H9 (cell line): ENCODE measurements at regions not wholly inside any gene's neighbourhood (a gene's known extent, or its start where the extent isn't known, plus 50 kb on each side); places are given as distances from the start of the nearest gene placed in this dataset.

Source experiments
- DNase-seq: peaks from one replicate; pipeline ENCODE4 v3.0.0-alpha.2; 2017
- H2AFZ ChIP-seq: one replicate; pipeline ENCODE4 v1.6.1; 2013; ENCODE audit warnings: mild to moderate bottlenecking, low read length, control low read depth, moderate library complexity
- H2AK5ac ChIP-seq: 2 replicates; pipeline ENCODE4 v1.6.1; 2013; ENCODE audit warnings: low read length, control low read depth, mixed read lengths; ENCODE audit not compliant: insufficient read length
- H2BK120ac ChIP-seq: one replicate; pipeline ENCODE4 v1.6.1; 2013; ENCODE audit warnings: low read depth, mild to moderate bottlenecking, low read length, control low read depth, inconsistent platforms; ENCODE audit not compliant: poor library complexity, severe bottlenecking
- H2BK12ac ChIP-seq: 2 replicates; pipeline ENCODE4 v1.6.1; 2013; ENCODE audit warnings: low read length, control low read depth, mixed read lengths, low read depth; ENCODE audit not compliant: insufficient read length
- H2BK15ac ChIP-seq: 2 replicates; pipeline ENCODE4 v1.6.1; 2013; ENCODE audit warnings: low read depth, low read length, control low read depth
- H2BK20ac ChIP-seq: one replicate; pipeline ENCODE4 v1.6.1; 2013; ENCODE audit warnings: low read depth, mild to moderate bottlenecking, low read length, control low read depth, inconsistent platforms; ENCODE audit not compliant: poor library complexity, severe bottlenecking
- H2BK5ac ChIP-seq: 2 replicates; pipeline ENCODE4 v1.6.1; 2013; ENCODE audit warnings: low read length, control low read depth, mixed read lengths; ENCODE audit not compliant: insufficient read length
- H3K14ac ChIP-seq: 2 replicates; pipeline ENCODE4 v1.6.1; 2013; ENCODE audit warnings: low read length, control low read depth; ENCODE audit not compliant: insufficient read depth
- H3K18ac ChIP-seq: 2 replicates; pipeline ENCODE4 v1.6.1; 2013; ENCODE audit warnings: low read depth, mild to moderate bottlenecking, mixed read lengths, low read length, control low read depth; ENCODE audit not compliant: insufficient read length
- H3K23ac ChIP-seq: 2 replicates; pipeline ENCODE4 v1.6.1; 2013; ENCODE audit warnings: low read length, control low read depth, mixed read lengths, low read depth; ENCODE audit not compliant: insufficient read length
- H3K23me2 ChIP-seq: 2 replicates; pipeline ENCODE4 v1.6.1; 2013; ENCODE audit warnings: low read depth, mild to moderate bottlenecking, mixed read lengths, low read length, control low read depth; ENCODE audit not compliant: insufficient read length, poor library complexity, severe bottlenecking
- H3K27ac ChIP-seq: 2 replicates; pipeline ENCODE4 v1.5.1; 2013; ENCODE audit warnings: low read length, control low read depth, mixed read lengths, low read depth; ENCODE audit not compliant: insufficient read length
- H3K27me3 ChIP-seq: 2 replicates; pipeline ENCODE4 v1.6.1; 2013; ENCODE audit warnings: low read length, control low read depth, inconsistent platforms; ENCODE audit not compliant: insufficient read depth
- H3K4ac ChIP-seq: 2 replicates; pipeline ENCODE4 v1.6.1; 2013; ENCODE audit warnings: low read depth, mild to moderate bottlenecking, control low read depth, inconsistent platforms, low read length, moderate library complexity
- H3K4me1 ChIP-seq: 2 replicates; pipeline ENCODE4 v1.6.1; 2013; ENCODE audit warnings: low read length, control low read depth, inconsistent platforms; ENCODE audit not compliant: insufficient read depth
- H3K4me2 ChIP-seq: 2 replicates; pipeline ENCODE4 v1.6.1; 2013; ENCODE audit warnings: low read length, control low read depth, mixed read lengths; ENCODE audit not compliant: insufficient read length, insufficient read depth
- H3K56ac ChIP-seq: 2 replicates; pipeline ENCODE4 v1.6.1; 2013; ENCODE audit warnings: low read depth, mild to moderate bottlenecking, mixed read lengths, low read length, control low read depth; ENCODE audit not compliant: insufficient read length
- H3K79me1 ChIP-seq: 2 replicates; pipeline ENCODE4 v1.6.1; 2013; ENCODE audit warnings: low read depth, mild to moderate bottlenecking, moderate library complexity, low read length, control low read depth, inconsistent platforms; ENCODE audit not compliant: insufficient read depth, poor library complexity, severe bottlenecking
- H3K79me2 ChIP-seq: 2 replicates; pipeline ENCODE4 v1.6.1; 2013; ENCODE audit warnings: low read length, control low read depth, inconsistent platforms; ENCODE audit not compliant: insufficient read depth
- H3K9ac ChIP-seq: 2 replicates; pipeline ENCODE4 v1.6.1; 2013; ENCODE audit warnings: low read length, control low read depth, mixed read lengths; ENCODE audit not compliant: insufficient read length; ENCODE audit errors: extremely low read depth
- H3K9me3 ChIP-seq: one replicate; pipeline ENCODE4 v1.6.1; 2013; ENCODE audit warnings: low read depth, low read length, inconsistent platforms; ENCODE audit not compliant: control insufficient read depth
- H3T11ph ChIP-seq: one replicate; pipeline ENCODE4 v1.6.1; 2013; ENCODE audit warnings: mild to moderate bottlenecking, low read length, control low read depth, inconsistent platforms
- H4K20me1 ChIP-seq: one replicate; pipeline ENCODE4 v1.6.1; 2013; ENCODE audit not compliant: control insufficient read depth, insufficient read length, insufficient read depth
- H4K5ac ChIP-seq: 2 replicates; pipeline ENCODE4 v1.6.1; 2013; ENCODE audit warnings: low read depth, mild to moderate bottlenecking, mixed read lengths, low read length, control low read depth; ENCODE audit not compliant: insufficient read length
- H4K8ac ChIP-seq: replicated peaks from 2 replicates; pipeline ENCODE4 v1.6.1; 2013; ENCODE audit warnings: low read length, control low read depth, mixed read lengths, low read depth; ENCODE audit not compliant: insufficient read length
- H4K91ac ChIP-seq: 2 replicates; pipeline ENCODE4 v1.6.1; 2013; ENCODE audit warnings: low read depth, mild to moderate bottlenecking, moderate library complexity, mixed read lengths, low read length, control low read depth; ENCODE audit not compliant: insufficient read length
- H3K27ac Mint-ChIP-seq, 3 experiments: 2 replicates in 2 of 3; 3 replicates in 1 of 3; pipeline ENCODE4 v1.8.0; 2020 to 2021; ENCODE audit warnings: mixed read lengths in 3 of 3, mild to moderate bottlenecking in 1 of 3, moderate library complexity in 1 of 3
- H3K27me3 Mint-ChIP-seq: 2 replicates; pipeline ENCODE4 v1.8.0; 2021; ENCODE audit warnings: low read depth, mild to moderate bottlenecking, moderate library complexity, mixed read lengths
- H3K36me3 Mint-ChIP-seq, 3 experiments: 2 replicates in 2 of 3; 3 replicates in 1 of 3; pipeline ENCODE4 v1.8.0; 2020 to 2021; ENCODE audit warnings: low read depth in 3 of 3, mixed read lengths in 3 of 3; ENCODE audit not compliant: insufficient read depth in 1 of 3
- H3K4me1 Mint-ChIP-seq, 2 experiments: 2 replicates each; pipeline ENCODE4 v1.8.0; 2020; ENCODE audit warnings: mixed read lengths in 2 of 2
- H3K4me3 Mint-ChIP-seq, 2 experiments: 2 replicates in 1 of 2; 3 replicates in 1 of 2; pipeline ENCODE4 v1.8.0; 2020 to 2021; ENCODE audit warnings: mild to moderate bottlenecking in 2 of 2, mixed read lengths in 2 of 2, moderate library complexity in 1 of 2
- H3K9me3 Mint-ChIP-seq, 2 experiments: 2 replicates in 1 of 2; 3 replicates in 1 of 2; pipeline ENCODE4 v1.8.0; 2020; ENCODE audit warnings: mild to moderate bottlenecking in 2 of 2, mixed read lengths in 2 of 2, moderate library complexity in 1 of 2
- CTCF ChIP-seq: fragments of 200-600 bp; sonication (generic); conservative IDR thresholded peaks from 3 replicates; pipeline ENCODE4 v1.8.0; 2021; ENCODE audit warnings: antibody characterized with exemption, mild to moderate bottlenecking
- WGBS: extraction: QIAGEN DNeasy Blood & Tissue Kit; methylation state at CpG from one replicate; pipeline ENCODE4 v1.1.7; 2013; ENCODE audit warnings: missing lambda C conversion rate, low lambda C conversion rate, mixed read lengths; ENCODE audit not compliant: insufficient read length; ENCODE audit errors: extremely low coverage; 5-methylcytosine and 5-hydroxymethylcytosine counted together

GRCh38 chr3:165439765-165440164 is 243.6 kb upstream of the SLITRK3 start:
- H3K4me2 ChIP-seq: no peak overlapping the region
- H2BK20ac ChIP-seq: no peak overlapping the region
- H4K5ac ChIP-seq: no peak overlapping the region
- no peak overlapping the region for H3K4me3 Mint-ChIP-seq
- no peaks in the 10 kb centered on the region for H4K20me1 ChIP-seq
- no peak overlapping the region for H2AK5ac ChIP-seq
- H3K23me2 ChIP-seq: no peaks in the 10 kb centered on the region
- no peak overlapping the region for H4K8ac ChIP-seq
- no peaks in the 10 kb centered on the region for H3K36me3 Mint-ChIP-seq
- H2BK5ac ChIP-seq: no peak overlapping the region
- no peaks in the 10 kb centered on the region for H3K79me1 ChIP-seq
- H3T11ph ChIP-seq: no peak overlapping the region
- H3K56ac ChIP-seq: no peak overlapping the region
- no peak overlapping the region for H4K91ac ChIP-seq
- H3K27ac Mint-ChIP-seq: no peak overlapping the region
- no peak overlapping the region for H2BK12ac ChIP-seq
- WGBS: no CpG with 5 or more reads among the region's 2 CpGs
- H3K23ac ChIP-seq: no peak overlapping the region
- H3K27ac ChIP-seq: no peak overlapping the region
- no peak for TF ChIP-seq CTCF
- H3K27me3 Mint-ChIP-seq: no peaks in the 10 kb centered on the region
- no peaks in the 10 kb centered on the region for H3K9me3 ChIP-seq
- H3K4me1 Mint-ChIP-seq: peaks cover 3% of the 10 kb centered on the region in 2 experiments; a peak in 2 of 4 replicates
- H2BK120ac ChIP-seq: no peak overlapping the region
- H3K9ac ChIP-seq: no peak overlapping the region
- peaks cover 0 to 12% of the 10 kb centered on the region in 2 experiments; a peak in 2 of 5 replicates for H3K9me3 Mint-ChIP-seq
- no peak overlapping the region for H2AFZ ChIP-seq
- DNase-seq: no peak
- H3K79me2 ChIP-seq: no peaks in the 10 kb centered on the region
- no peak overlapping the region for H3K14ac ChIP-seq
- H2BK15ac ChIP-seq: no peak overlapping the region
- H3K4ac ChIP-seq: no peak overlapping the region
- no peaks in the 10 kb centered on the region for H3K4me1 ChIP-seq
- H3K27me3 ChIP-seq: no peaks in the 10 kb centered on the region
- H3K18ac ChIP-seq: no peak overlapping the region
